DMS53 treated with DMSO at 0.1 percent for 48 hours (cell line): ENCODE measurements at regions not wholly inside any gene's neighbourhood (a gene's known extent, or its start where the extent isn't known, plus 50 kb on each side); places are given as distances from the start of the nearest gene placed in this dataset.
"Not testable (repeated sequence)": the region's sequence is repeated elsewhere in the genome, so short reads cannot be mapped to it uniquely, and the experiment has no call there.

Experiments
- DNase-seq: peaks from one replicate; lab custom pipeline; 2025; ENCODE audit not compliant: unreplicated experiment; lab: John Stamatoyannopoulos, UW

DNA sequence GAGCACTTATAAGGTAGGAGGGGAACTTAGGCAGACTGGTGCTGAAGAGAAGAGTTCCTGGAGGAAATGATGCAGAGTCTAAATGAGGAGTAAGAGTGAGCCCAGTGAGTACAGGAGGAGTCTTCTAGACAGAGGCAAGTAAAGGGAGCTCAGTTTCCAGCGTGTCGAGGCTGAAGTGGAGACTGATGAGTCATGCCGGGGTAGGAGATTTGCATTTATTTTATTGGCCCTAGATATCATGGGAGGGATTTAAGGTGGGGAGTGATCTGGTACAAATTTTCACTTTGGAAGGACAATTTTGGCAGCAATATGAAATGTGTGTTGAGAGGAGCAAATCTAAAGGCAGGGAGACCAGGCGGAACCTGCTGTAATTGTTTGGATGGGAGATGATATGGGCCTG, 157.5 kb downstream of the TTC8 start:
- DNase-seq = no peak

- DNase-seq = peak; percentile 47
These were observed 159.3 kb downstream of the TTC8 start for GRCh38 chr14:88983755-88984154.

DNA sequence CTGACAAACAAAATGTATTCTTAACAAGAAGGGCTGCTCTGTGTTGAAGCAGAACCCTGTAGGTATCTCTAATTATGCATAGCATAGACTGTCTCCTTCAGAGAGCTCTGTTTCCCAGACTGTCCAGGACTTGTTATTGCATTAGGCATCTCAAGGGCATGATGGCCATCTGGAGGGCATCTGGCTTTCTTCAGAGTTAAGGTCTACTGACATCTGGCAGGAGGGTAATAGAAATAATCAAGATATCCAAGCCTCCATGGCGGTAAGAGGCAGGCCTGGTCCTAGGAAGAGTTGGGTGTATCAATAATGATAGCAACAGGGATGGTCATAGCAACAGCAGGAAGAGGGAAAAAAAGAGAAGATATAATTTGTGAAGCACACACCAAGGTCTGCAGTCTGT, 161.2 kb downstream of the TTC8 start:
- DNase-seq = no peak

GRCh38 chr14:88986146-88986841, 161.8 kb downstream of the TTC8 start:
- no peak for DNase-seq

DNA sequence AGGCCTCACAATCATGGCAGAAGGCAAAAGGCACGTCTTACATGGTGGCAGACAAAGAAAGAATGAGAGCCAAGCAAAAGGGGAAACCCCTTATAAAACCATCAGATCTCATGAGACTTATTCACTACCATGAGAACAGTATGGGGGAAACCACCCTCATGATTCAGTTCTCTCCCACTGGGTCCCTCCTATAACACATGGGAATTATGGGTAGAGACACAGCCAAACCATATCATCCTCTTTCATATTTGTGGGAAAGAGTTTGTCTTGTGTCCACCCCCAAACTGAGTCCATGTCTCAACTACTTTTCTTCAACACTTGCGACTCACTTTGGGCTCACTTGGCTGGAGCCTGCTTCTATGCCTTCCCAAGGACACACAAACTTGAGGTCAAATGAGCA, 162.5 kb downstream of the TTC8 start:
- DNase-seq = not testable (repeated sequence)

DNA sequence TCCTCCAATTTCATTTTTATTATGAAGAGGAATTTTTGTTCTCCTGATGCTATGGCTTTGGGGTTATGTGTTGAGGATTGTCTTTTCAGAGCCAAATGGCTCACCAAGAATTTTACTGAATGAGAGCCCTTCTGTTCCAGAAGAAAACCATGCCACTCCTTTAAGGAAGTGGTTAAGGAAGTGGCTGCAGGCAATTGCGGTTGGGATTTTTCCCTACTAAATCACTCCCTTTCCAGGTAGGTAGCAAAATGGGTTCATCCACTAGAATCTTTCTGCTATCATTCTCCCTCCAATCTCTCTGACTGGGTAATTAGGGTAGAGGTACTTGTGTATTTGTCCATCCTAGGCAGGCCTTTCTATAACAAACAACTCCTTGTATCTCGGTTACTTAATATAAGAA, 163.1 kb downstream of the TTC8 start:
- no peak for DNase-seq

GRCh38 chr14:88989911-88990310, 165.5 kb downstream of the TTC8 start:
- DNase-seq = no peak

GRCh38 chr14:88990856-88991255, 166.4 kb downstream of the TTC8 start:
- DNase-seq = no peak

DNA sequence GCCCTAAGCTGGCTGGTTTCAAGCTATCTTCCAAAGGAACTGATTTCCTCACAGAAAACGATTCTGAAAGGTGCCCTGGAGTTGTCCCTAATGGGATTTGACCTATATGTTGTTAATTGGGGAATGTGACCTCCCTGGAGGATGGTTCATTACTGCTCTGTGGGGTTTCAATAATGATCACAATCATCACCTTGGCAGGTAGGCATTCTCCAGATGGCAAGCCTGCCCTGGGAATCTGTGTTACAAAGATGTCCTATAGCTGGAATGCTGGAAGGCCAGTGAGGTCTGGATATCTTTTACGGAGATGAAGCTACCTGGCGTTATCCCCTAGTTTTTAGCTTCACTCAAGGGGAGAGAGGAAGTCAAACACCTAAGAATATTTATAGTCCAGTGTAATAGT, 167.6 kb downstream of the TTC8 start:
- no peak for DNase-seq

DNA sequence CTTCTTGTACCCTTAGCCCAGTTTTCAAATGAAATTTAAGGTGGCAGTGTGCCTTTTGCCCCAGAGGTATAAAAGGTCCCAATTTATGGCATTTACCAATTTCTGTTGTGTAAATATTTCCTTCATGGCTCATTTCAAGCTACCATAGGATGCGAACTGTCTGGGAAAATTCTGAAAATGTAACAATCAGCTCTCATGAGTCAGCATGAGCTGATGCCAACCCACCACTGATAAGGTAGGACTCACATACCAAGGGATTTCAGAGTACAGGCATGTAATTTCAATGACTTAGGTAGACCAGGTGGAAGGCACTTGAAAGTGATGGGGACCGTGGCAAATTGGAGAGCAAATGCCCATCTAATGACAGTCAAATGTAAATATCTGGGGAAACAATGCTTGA, 169.5 kb downstream of the TTC8 start:
- DNase-seq = peak; percentile 13

- DNase-seq = no peak
These were observed 171.2 kb downstream of the TTC8 start for GRCh38 chr14:88995437-88996198.

DNA sequence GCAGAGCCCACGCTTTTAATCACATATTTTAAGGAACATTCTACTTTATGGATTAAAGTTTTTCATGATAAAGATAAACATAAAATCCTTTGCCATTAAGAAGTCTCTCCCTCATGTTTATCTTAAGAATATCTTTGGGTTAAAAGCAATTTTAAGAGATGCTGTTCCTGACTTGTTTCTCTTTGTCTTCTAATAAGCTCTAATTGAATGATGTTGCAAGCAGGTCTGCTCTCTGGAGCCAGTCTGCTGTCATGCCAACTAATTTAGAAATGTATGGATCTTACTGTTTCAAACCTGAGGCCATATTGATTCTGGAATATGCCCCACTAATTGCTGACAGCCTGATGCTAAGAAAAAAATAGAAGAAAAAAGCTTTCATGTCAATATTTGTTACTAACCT, 173.6 kb downstream of the TTC8 start:
- no peak for DNase-seq

- no peak for DNase-seq
These were observed 174.7 kb downstream of the TTC8 start for GRCh38 chr14:88999137-88999536.

DNA sequence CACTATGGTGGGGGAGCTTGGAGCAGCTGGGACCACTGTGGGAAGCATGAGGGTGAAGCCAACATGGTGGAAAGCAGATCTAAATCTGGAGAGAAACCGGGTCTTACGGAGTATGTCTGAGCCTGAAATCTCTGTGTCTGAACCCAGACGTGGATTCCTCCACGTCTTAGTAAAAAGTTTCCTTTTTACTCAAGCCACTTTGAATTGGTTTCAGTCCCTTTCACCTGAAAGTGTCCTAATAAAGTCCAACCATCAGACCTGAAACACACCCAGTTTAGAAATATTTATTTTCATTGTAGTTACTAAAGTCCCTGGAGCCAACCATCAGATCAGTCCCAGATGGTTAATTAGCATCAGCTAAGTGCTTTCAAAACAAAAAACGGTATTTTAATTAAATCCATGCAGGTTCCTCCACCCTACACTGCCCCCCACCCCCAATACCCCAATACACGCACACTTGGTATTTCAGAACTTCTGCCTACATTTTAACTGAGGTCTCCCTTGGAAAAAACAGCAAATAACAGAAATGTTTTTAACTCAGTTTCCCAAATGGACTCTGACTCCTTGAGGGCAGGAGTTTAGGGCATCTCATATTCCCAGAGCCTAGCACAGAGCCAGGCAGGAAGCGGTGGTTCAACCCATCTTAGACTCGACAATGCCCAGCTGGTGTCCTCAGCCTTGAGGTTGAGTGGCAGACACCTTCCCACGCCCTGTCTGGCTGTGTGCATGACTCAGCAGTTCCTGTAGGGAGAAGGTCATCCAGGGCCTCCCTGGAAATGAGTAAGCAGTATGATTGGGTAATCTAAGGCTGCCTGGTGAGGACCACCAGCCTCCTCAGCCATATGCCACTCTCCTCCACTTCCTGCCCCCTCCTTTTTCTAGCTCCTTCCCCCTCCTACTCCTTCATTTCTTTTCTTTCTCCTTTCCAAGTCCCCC, 175.8 kb downstream of the TTC8 start:
- DNase-seq = no peak

DNA sequence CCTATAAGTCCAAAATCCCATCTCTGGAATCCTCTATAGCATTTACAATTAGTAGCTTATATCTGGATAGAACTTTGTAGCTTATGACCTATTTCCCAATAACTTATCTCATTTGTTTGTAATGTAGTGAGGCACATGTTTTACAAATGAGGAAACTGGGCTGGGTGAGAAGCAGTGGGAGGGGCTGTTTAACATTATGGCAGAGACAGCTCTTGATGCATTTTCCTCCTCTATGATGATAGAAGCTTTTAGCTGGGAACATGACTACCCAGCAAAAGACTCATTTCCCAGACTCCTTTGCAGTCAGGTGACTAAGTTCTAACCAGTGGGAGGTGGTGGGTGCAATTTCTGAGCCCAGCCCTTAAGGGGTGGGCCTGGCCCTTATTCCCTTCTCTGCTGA, 179.7 kb downstream of the TTC8 start:
- DNase-seq = no peak

DNA sequence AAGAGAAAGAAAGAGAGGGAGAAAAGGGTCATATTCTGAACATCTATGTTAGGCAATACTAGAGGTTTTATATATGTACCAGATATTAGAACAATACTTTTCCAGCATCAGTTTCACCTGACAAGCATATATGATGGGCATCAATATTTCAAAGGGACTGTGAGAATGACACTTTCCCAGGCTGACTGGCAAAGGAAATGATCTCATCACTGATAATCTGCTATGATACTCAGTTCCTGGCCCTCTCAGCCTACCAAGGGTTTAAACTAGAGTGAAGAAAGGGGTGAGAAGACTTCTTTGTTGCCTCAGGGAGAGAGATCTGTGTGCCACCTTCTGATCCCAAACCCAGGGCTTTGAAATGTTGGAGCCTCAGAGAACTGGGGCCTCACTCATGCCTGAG, 183.5 kb downstream of the TTC8 start:
- no peak for DNase-seq

DNA sequence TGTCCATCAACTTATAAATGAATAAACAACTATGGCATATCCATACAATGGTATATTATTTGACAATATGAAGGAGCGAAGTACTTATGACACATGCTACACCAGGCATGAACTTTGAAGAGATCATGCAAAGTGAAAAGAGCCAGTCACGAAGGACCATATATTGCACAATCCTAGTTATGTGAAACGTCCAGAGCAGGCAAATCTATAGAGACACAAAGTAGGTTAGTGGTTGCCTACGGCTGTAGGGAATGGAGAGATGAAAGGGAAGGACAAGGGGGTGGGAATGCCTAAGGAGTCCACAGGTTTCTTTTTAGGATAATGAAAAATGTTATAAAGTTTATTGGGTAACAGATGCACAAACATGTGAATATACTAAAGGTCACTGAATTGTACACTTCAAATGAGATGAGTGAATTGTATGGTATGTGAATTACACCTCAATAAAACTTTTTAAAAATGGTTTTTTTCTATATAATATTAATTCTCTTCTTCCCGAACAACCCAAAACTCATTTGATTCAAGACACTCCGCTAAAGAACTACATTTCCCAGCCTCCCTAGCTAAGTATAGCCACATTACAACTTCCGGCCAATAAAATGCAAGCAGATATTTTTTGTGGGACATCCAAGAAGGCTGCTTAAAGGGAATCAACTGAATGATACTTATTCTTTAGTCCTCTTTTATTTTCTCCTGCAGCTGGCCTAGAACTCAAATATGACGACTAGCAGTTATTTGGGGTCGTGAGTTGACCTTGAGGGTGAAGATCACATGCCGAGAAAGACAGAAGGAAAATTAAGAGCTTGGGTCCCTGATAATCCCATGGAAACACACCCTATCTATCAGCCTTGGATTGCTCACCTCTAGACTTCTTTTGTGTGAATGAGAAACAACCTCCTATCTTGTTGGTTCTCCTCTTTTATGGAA, 187.2 kb downstream of the TTC8 start:
- DNase-seq = peak; percentile 19

GRCh38 chr14:89012282-89013097, 188.0 kb downstream of the TTC8 start:
- peak; percentile 67 for DNase-seq

- peak; percentile 87 for DNase-seq
These were observed 188.7 kb downstream of the TTC8 start for GRCh38 chr14:89013098-89013504.
